Ascending aorta (tissue), 2 donors: ENCODE measurements at regions not wholly inside any gene's neighbourhood (a gene's known extent, or its start where the extent isn't known, plus 50 kb on each side); places are given as distances from the start of the nearest gene placed in this dataset.

Source experiments
- DNase-seq, 2 donors: peaks; one replicate each; pipeline ENCODE4 v3.0.0-alpha.2; 2019; ENCODE audit warnings: low spot score in 2 of 2
- H3K27ac ChIP-seq, 2 donors: fragments of 200-600 bp; sonication (generic); one replicate each; pipeline ENCODE4 v1.5.1; 2016 to 2017; ENCODE audit warnings: mild to moderate bottlenecking in 1 of 2
- H3K27me3 ChIP-seq: fragments of 200-600 bp; sonication (generic); one replicate; pipeline ENCODE4 v1.5.1; 2017
- H3K36me3 ChIP-seq, 2 donors: fragments of 200-600 bp; sonication (generic); one replicate each; pipeline ENCODE4 v1.5.1; 2016
- H3K4me1 ChIP-seq, 2 donors: fragments of 200-600 bp; sonication (generic); one replicate each; pipeline ENCODE4 v1.5.1; 2016 to 2017; ENCODE audit warnings: mild to moderate bottlenecking in 1 of 2
- H3K4me3 ChIP-seq, 2 donors: fragments of 200-600 bp; sonication (generic); one replicate each; pipeline ENCODE4 v1.5.1; 2016 to 2017; ENCODE audit warnings: mild to moderate bottlenecking in 1 of 2
- H3K9me3 ChIP-seq, 2 donors: fragments of 200-600 bp; sonication (generic); one replicate each; pipeline ENCODE4 v1.5.1; 2016
- CTCF ChIP-seq, 3 experiments: fragments of 200-600 bp in 2 of 3; fragments of 450-650 bp in 1 of 3; sonication (generic) in 2 of 3; IDR thresholded peaks; one replicate each; pipeline ENCODE4 v1.5.1; 2016 to 2019; ENCODE audit warnings: antibody characterized with exemption in 3 of 3, mild to moderate bottlenecking in 1 of 3, moderate library complexity in 1 of 3
- intact Hi-C: fragments of 100-400 bp; cut with DNase I; formaldehyde crosslinking; loops from one replicate; pipeline ENCODE4 v1.15.1; 2023

- H3K4me1 ChIP-seq, result no peaks in the 10 kb centered on the region
- intact Hi-C loops, result no loop called here
Observed at GRCh38 chr6:33959329-33959651, 155.5 kb upstream of the MLN start.

GRCh38 chr6:33958526-33959328 is 154.9 kb upstream of the MLN start:
- intact Hi-C loops, result no loop called here
- Histone ChIP-seq H3K4me1 (no peaks in the 10 kb centered on the region), H3K36me3 (no peaks in the 10 kb centered on the region), H3K27ac (no peak overlapping the region), H3K4me3 (no peak overlapping the region), H3K27me3 (no peaks in the 10 kb centered on the region), H3K9me3 (no peaks in the 10 kb centered on the region)
- no peak for DNase-seq
- no peak for TF ChIP-seq CTCF (IDR thresholded peaks at IDR 0.05)

More at GRCh38 chr6:33959329-33959651, 155.5 kb upstream of the MLN start:
- no peaks in the 10 kb centered on the region for H3K9me3 ChIP-seq
- no peak overlapping the region for H3K27ac ChIP-seq
- no peaks in the 10 kb centered on the region for H3K36me3 ChIP-seq
- no peak overlapping the region for H3K4me3 ChIP-seq
- no peak for DNase-seq
- H3K27me3 ChIP-seq, result no peaks in the 10 kb centered on the region
- TF ChIP-seq CTCF (IDR thresholded peaks at IDR 0.05), result no peak

- intact Hi-C loops, result no loop called here
- H3K4me1 ChIP-seq, result no peaks in the 10 kb centered on the region
- no peak overlapping the region for H3K27ac ChIP-seq
- no peak for TF ChIP-seq CTCF (IDR thresholded peaks at IDR 0.05)
- H3K27me3 ChIP-seq, result no peaks in the 10 kb centered on the region
- no peaks in the 10 kb centered on the region for H3K9me3 ChIP-seq
- DNase-seq, result no peak
- no peak overlapping the region for H3K4me3 ChIP-seq
- H3K36me3 ChIP-seq, result no peaks in the 10 kb centered on the region
Observed at GRCh38 chr6:33957892-33958525, 154.2 kb upstream of the MLN start.

GRCh38 chr6:33957131-33957891 is 153.5 kb upstream of the MLN start:
- no peak for DNase-seq

GRCh38 chr6:33956206-33956605 is 152.4 kb upstream of the MLN start:
- TF ChIP-seq CTCF (IDR thresholded peaks at IDR 0.05), result no peak
- Histone ChIP-seq H3K36me3 (no peaks in the 10 kb centered on the region), H3K27me3 (no peaks in the 10 kb centered on the region), H3K9me3 (no peaks in the 10 kb centered on the region), H3K27ac (no peak overlapping the region), H3K4me1 (no peaks in the 10 kb centered on the region), H3K4me3 (no peak overlapping the region)
- intact Hi-C loops, result no loop called here
- DNase-seq, result no peak

More at GRCh38 chr6:33957131-33957891, 153.5 kb upstream of the MLN start:
- Histone ChIP-seq H3K4me3 (no peak overlapping the region), H3K4me1 (no peaks in the 10 kb centered on the region), H3K36me3 (no peaks in the 10 kb centered on the region), H3K27me3 (no peaks in the 10 kb centered on the region), H3K27ac (no peak overlapping the region), H3K9me3 (no peaks in the 10 kb centered on the region)
- no peak for TF ChIP-seq CTCF (IDR thresholded peaks at IDR 0.05)
- intact Hi-C loops, result no loop called here
